ENCODE measurements at regions not wholly inside any gene's neighbourhood (a gene's known extent, or its start where the extent isn't known, plus 50 kb on each side); places are given as distances from the start of the nearest gene placed in this dataset.
A peak's percentile ranks its signal among the peaks of the same experiment; 100 is the strongest.

GRCh38 chr9:16265688-16266087 is 604.8 kb downstream of the BNC2 start:
- peaks cover 39% of the 10 kb centered on the region for H3K4me1 Mint-ChIP-seq
- H3K9me3 ChIP-seq (ENCODE audit: low read depth) = no peaks in the 10 kb centered on the region
- H4K20me1 ChIP-seq (ENCODE audit: low read depth) = no peaks in the 10 kb centered on the region
- no peak overlapping the region for H2AFZ ChIP-seq (replicated peaks)
- no peak overlapping the region for H3K27ac ChIP-seq
- H3K9ac ChIP-seq = no peak overlapping the region
- no peaks in the 10 kb centered on the region for H3K27me3 ChIP-seq
- H3K4me3 Mint-ChIP-seq = no peak overlapping the region
- H3K27me3 Mint-ChIP-seq (ENCODE audit: insufficient read depth, low read depth) = peaks cover 8% of the 10 kb centered on the region
- H3K36me3 Mint-ChIP-seq = no peaks in the 10 kb centered on the region
- H3F3A ChIP-seq (ENCODE audit: low read depth) = no peaks in the 10 kb centered on the region
- no peaks in the 10 kb centered on the region for H3K79me2 ChIP-seq (ENCODE audit: low read depth)
- DNase-seq (ENCODE audit: low spot score) = no peak
- H3K9me3 Mint-ChIP-seq = peaks cover 6% of the 10 kb centered on the region
- H3K4me3 ChIP-seq = no peak overlapping the region
- H3K36me3 ChIP-seq = no peaks in the 10 kb centered on the region
- H3K4me2 ChIP-seq = no peak overlapping the region
- no peak overlapping the region for H3K27ac Mint-ChIP-seq
- TF ChIP-seq EZH2phosphoT487 (IDR thresholded peaks at IDR 0.05) = no peak
- TF ChIP-seq CTCF (IDR thresholded peaks at IDR 0.05) = no peak
- no peak for TF ChIP-seq EZH2 (IDR thresholded peaks at IDR 0.05)
- no peaks in the 10 kb centered on the region for H3K4me1 ChIP-seq

- Histone ChIP-seq H2AFZ (replicated peaks) (no peak overlapping the region), H4K20me1 (ENCODE audit: low read depth) (no peaks in the 10 kb centered on the region), H3K79me2 (ENCODE audit: low read depth) (no peaks in the 10 kb centered on the region), H3K4me3 (no peak overlapping the region), H3K27ac (no peak overlapping the region), H3K9ac (no peak overlapping the region), H3K36me3 (no peaks in the 10 kb centered on the region), H3K9me3 (ENCODE audit: low read depth) (no peaks in the 10 kb centered on the region), H3K27me3 (no peaks in the 10 kb centered on the region), H3K4me2 (no peak overlapping the region), H3F3A (ENCODE audit: low read depth) (no peaks in the 10 kb centered on the region), H3K4me1 (no peaks in the 10 kb centered on the region)
- Mint-ChIP-seq H3K27me3 (ENCODE audit: insufficient read depth, low read depth) (peaks cover 8% of the 10 kb centered on the region), H3K27ac (no peak overlapping the region), H3K36me3 (no peaks in the 10 kb centered on the region), H3K4me1 (peaks cover 39% of the 10 kb centered on the region), H3K9me3 (peaks cover 6% of the 10 kb centered on the region), H3K4me3 (no peak overlapping the region)
- peak; percentile 13 for DNase-seq (ENCODE audit: low spot score)
- peak; percentile 65 for TF ChIP-seq CTCF (IDR thresholded peaks at IDR 0.05)
- no peak for TF ChIP-seq EZH2 (IDR thresholded peaks at IDR 0.05)
Measured at GRCh38 chr9:16266648-16267276, 603.7 kb downstream of the BNC2 start.

- Histone ChIP-seq H3K4me2 (no peak overlapping the region), H3F3A (ENCODE audit: low read depth) (no peaks in the 10 kb centered on the region), H3K27me3 (no peaks in the 10 kb centered on the region), H3K4me1 (no peaks in the 10 kb centered on the region), H3K27ac (no peak overlapping the region), H3K4me3 (no peak overlapping the region), H3K79me2 (ENCODE audit: low read depth) (no peaks in the 10 kb centered on the region), H4K20me1 (ENCODE audit: low read depth) (no peaks in the 10 kb centered on the region), H3K36me3 (no peaks in the 10 kb centered on the region), H3K9me3 (ENCODE audit: low read depth) (no peaks in the 10 kb centered on the region), H3K9ac (no peak overlapping the region), H2AFZ (replicated peaks) (no peak overlapping the region)
- H3K36me3 Mint-ChIP-seq = no peaks in the 10 kb centered on the region
- no peak for DNase-seq (ENCODE audit: low spot score)
- peaks cover 8% of the 10 kb centered on the region for H3K27me3 Mint-ChIP-seq (ENCODE audit: insufficient read depth, low read depth)
- TF ChIP-seq CTCF (IDR thresholded peaks at IDR 0.05) (no peak), EZH2phosphoT487 (IDR thresholded peaks at IDR 0.05) (no peak), EZH2 (IDR thresholded peaks at IDR 0.05) (no peak)
- no peak overlapping the region for H3K4me3 Mint-ChIP-seq
- peaks cover 31% of the 10 kb centered on the region for H3K4me1 Mint-ChIP-seq
- peak overlapping the region; percentile 33 for H3K27ac Mint-ChIP-seq
- peaks cover 6% of the 10 kb centered on the region for H3K9me3 Mint-ChIP-seq
Measured at GRCh38 chr9:16267281-16268066, 603.0 kb downstream of the BNC2 start.
